Fibroblast of villous mesenchyme (primary cell): ENCODE measurements at regions not wholly inside any gene's neighbourhood (a gene's known extent, or its start where the extent isn't known, plus 50 kb on each side); places are given as distances from the start of the nearest gene placed in this dataset.

Experiments
- DNase-seq: peaks from one replicate; pipeline ENCODE4 v3.0.0-alpha.2; 2010; ENCODE audit warnings: low read depth
- H3K4me3 ChIP-seq: 2 replicates; pipeline ENCODE4 v1.5.1; 2011; ENCODE audit warnings: low read depth, mild to moderate bottlenecking, low read length
- CTCF ChIP-seq: IDR thresholded peaks from 2 replicates; pipeline ENCODE4 v1.5.1; 2012; ENCODE audit warnings: low read depth, mild to moderate bottlenecking, low read length; ENCODE audit not compliant: insufficient read depth

GRCh38 chr1:14334336-14335176 is 263.9 kb upstream of the KAZN start:
- DNase-seq, result no peak
- TF ChIP-seq CTCF, result no peak
- no peak overlapping the region for H3K4me3 ChIP-seq

- DNase-seq, result no peak
- no peak for TF ChIP-seq CTCF
- no peak overlapping the region for H3K4me3 ChIP-seq
Observed at GRCh38 chr1:14338509-14338908, 260.0 kb upstream of the KAZN start.

GRCh38 chr1:14339288-14339687 is 259.2 kb upstream of the KAZN start:
- TF ChIP-seq CTCF, result no peak
- no peak overlapping the region for H3K4me3 ChIP-seq
- no peak for DNase-seq

DNA sequence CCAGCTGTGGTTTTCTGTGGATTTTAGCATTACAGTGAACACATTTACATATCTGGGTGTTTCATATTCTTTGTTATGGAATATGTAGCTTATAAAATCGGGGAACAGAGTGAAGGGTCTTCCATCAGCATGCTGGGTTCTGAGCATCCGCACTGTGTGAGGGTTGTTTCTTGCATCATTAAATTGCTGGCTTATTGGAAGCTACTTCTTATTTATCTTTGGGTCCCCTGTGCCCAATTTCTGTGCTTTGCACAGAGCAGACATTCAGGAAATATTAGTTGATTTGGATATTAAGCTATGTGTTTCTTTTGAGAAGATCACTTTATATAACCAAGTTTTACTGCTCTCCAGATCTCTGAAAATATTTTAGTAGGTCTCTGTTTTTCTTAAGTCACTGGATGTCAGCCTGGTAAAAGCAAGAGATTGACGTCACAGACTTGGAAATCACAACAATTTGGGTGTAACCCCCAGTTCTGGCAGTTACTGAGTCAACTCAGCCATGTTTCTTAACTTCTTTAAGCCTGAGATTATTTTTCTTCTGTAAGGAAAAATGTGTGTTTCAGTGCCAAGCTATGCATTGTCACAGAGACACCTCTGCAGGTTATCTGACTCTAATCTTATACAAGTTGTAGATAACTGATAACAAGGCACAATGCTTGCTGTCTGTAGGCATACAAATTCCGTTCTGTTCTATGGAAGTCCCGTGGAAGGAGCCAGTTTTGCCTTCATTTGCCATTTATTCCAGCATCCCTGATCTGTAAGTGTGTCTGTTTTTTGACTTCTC is 258.3 kb upstream of the KAZN start:
- no peak for TF ChIP-seq CTCF
- no peak overlapping the region for H3K4me3 ChIP-seq
- DNase-seq, result peak; percentile 22

- DNase-seq, result no peak
- H3K4me3 ChIP-seq, result no peak overlapping the region
- TF ChIP-seq CTCF, result no peak
Observed at GRCh38 chr1:14341147-14341546, 257.3 kb upstream of the KAZN start.

DNA sequence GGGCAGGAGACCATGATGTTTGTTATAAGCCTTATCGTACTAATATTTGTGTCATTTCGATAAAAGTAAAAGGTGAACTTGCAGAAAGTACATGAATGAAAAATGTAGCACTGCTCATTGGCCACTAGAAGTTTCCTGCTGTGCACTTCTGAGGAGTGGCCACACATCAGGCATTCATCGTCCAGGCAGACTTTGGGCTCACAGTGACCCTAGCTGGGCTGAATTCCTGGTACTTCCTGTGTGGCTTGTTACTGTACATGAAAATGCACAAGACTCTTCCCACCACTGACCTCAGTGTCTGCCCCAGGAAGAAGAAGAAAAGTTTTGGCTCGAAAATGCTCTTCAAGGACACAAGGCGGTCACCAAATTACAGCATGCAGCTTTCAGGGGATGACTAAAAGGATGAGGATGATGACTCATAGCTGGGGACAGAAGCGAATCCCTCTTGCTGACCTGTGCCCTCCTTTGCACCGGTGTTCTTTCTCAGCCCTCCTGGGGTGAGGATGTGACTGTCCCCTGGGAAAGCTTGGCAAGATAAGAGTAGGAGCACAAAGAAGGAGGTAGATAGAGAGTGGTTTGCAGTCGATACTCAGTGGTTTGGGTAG is 252.4 kb upstream of the KAZN start:
- no peak for TF ChIP-seq CTCF
- peak; percentile 15 for DNase-seq
- H3K4me3 ChIP-seq, result no peak overlapping the region
